GM19240 (cell line): ENCODE measurements at regions not wholly inside any gene's neighbourhood (a gene's known extent, or its start where the extent isn't known, plus 50 kb on each side); places are given as distances from the start of the nearest gene placed in this dataset.

Source experiments
- DNase-seq: peaks from one replicate; pipeline ENCODE4 v3.0.0; 2011; ENCODE audit warnings: low spot score; ENCODE audit not compliant: insufficient read length

DNA sequence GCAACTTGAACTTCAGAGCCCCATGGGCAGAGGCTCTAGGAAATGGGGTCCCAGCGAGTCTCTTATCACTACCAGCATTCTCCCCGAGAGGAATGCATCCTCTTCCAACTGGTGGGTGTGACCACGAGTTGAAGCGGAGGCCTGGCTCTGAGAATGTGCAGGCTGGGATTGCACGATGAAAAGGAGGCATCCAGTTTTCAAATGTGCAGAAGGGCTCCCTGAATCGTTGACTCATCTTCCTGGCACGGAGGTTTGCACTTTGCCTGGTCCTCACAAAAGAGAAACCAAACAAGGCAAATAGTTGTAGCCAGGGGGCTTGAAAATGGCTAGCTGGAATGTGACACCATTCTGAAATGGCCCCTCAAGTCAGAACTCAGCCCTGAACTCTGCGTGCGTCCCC is 216.7 kb downstream of the GLI2 start:
- no peak for DNase-seq

DNA sequence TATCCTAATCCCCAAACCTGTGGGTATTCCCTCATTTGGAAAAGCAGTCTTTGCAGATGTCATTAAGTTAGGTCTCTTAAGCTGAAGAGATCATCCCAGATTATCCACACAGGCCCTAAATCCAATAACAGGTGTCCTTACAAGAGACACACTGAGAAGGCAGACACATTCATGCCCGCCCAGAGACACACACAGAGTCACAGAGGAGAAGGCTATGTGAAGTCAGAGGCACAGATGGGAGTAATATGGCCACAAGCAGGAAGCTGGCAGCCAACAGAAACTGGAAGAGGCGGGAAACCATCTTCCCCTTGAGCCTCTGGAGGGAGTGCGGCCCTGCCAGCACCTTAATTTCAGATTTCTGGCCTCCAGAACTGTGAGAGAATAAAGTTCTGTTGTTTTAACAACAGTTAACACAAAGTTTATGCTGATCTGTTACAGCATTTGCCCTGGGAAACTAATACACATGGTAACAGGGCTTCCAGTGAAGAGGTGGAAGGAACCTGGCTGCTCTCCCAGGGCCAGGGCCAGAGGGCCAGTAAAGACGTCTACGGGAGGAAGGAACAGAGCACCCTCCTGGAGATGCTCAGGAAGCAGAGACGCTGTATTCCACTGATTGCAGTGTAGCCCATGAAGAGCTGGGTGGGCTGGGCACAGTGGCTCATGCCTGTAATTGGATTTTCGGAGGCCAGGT is 217.5 kb downstream of the GLI2 start:
- DNase-seq, result no peak

DNA sequence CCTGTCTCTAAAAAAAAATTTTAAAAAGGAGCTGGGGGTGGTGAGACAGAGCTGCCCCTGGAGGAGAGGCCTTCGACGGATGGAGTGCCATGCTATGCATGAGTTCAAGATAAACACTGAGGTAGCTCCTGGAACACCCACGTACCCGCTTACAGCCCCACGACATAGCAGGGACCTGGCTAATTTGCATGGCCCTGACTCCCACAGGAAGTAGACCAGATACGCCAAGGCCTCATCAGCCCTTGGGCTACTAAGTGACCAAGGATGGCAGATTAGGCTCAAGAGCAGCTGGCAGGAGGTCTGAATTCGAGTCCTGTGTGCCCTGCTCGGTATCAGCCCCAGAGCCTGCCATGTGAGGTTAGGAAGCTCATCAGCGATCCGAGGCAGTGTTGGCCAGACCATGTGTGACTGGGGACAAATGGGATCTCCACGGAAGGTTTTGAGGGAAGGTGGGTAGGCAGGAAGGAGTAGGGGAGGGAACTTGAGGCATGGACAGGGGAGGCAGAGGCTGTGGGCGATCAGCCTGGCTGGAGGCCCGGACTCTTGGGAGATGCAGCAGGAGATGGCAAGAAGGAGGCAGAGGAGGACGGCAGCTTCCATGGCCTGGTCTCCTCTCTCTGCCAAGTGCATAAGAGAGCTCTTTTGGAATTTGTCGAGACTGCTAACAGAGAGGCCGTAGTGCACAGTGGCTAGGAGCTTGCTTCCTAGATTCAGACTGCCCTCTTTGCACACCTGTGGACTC is 218.3 kb downstream of the GLI2 start:
- DNase-seq, result no peak

DNA sequence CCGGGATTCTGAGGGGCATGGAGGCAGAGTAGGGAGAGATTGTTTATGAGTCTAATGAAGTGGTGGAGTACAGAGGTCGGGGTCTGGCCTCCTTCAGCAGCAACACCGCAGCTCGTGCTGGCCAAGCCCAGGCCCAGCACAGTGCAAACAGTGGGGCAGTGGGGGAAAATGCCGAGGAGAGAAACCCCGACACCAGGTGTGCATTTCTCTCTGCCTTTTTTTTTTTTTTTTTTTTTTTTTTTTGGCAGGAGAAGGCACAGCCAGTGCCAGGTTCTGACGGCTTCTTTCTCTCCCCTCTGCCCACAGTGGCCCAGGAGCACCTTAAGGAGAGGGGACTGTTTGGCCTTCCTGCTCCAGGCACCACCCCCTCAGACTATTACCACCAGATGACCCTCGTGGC is 219.3 kb downstream of the GLI2 start:
- DNase-seq, result no peak

DNA sequence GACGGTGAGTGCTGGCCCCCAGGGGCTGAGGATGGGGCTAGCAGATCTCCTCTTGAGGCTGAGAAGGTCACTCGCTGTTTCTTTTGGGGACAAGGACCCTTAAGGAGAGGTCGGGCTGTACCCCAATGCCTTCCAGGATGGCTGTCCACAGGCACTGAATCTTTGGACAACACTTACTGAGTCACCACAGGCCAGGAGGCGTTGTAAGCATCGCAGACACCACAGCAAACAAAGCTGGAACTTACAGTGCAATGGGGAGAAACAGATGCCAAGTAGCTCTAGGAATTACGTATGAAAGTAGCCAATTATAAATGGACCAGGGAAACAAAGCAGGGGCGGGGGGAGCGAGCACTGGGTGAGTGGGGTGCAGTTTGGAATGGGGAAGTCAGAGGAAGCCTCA is 219.8 kb downstream of the GLI2 start:
- no peak for DNase-seq

DNA sequence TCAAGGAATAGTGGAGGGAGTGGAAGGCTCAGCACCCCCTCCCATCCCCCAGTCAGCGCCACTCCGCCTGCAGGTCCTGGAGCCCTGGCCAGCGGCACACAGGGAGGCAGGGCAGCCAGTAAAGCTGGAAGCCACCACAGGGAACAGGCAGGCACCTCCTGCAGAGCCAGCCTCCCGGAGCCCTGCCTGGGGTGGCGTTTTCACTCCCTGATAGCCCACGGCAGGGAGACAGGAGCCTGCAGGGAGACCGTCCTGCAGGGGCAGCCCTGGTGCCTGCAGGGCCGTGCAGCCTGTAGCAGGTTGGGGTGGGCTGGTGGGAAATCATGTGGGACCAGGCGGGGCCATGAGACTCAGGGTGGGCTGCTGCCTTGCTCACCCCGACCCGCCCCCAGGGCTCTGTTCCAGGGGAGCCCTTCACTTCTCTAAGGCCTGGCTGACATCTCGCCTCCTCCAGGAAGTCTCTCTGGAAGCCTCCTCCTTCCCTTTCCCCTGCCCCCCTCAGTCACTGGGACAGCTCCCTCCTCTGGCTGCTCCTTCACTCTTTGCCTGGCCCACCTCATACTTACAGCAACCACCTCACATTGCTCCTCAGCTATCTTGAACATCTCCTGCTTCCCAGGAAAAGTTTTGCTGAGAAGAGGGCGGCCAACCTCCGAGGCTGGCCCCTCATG is 221.0 kb downstream of the GLI2 start:
- DNase-seq, result no peak

DNA sequence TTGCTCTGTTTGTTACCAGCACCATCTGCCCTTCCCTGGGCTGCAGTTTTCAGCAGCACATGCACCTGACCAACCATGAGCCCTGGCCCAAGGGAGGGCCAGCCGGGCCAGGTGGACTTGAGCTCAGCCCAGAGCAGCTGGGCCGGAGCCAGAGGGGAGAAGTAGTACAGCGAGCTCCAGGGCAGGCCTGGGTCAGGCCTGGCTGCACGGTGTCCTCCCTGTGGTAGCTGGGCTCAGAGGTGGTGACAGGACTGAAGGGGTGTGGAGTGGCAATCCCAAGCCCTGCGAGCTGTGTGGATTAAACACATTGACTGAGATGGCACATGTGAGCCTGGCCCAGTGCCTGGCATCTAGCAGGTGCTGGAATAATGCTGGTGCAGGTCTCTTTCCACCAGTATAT is 222.2 kb downstream of the GLI2 start:
- no peak for DNase-seq

DNA sequence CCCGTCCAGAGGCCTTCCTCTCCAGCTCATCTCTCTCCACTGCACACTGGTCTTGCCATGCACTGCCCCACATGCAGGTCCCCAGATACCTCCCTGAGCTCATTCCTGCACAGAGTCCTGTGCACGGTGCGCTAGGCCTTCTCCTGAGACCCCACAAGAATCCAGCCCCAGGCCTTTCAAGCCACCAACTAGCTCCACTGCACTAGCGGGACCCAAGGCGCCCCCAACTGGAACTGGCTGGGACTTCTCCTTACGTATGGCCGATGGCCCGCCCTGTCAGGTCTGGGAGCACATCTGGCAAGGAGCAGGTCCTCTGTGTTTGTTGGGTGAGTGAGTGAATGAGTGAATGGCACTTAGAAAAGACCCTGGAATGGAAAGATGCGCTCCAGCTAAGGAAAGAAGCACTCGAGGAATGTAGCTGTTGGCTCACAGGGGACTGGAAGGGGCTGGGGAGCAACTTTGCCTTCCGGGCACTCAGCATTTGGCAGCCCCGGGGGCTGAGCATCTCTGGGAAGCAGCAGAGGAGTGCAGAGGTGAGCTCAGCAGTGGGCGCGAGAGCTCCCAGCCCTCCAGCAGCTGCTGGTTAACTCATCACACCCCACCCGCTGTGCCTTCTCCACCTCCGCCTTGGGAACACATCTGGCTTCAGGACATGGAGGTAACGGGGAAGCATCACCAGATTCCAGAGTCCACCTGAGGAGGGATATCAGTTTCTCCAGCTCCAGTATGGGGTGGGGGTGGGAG is 223.1 kb downstream of the GLI2 start:
- no peak for DNase-seq

DNA sequence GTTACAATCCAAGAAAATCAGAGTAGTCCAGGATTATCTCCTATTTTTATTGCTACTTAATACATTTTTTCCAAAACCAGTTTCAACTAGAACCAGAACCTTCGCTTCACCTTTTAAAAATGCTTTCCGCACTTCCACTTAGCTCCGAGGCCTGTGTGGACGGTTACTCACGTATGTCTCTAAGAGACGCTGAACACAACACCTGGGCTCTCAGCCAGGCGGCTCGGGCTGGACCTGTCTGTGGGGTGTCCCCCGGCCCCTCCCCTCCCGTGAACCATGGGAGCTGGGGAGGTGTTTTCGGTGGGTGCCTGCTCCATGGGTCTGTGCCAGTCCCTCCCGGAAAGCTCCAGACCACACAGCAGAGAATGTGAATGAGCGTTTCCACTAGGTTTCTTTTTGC is 223.8 kb downstream of the GLI2 start:
- DNase-seq, result no peak

DNA sequence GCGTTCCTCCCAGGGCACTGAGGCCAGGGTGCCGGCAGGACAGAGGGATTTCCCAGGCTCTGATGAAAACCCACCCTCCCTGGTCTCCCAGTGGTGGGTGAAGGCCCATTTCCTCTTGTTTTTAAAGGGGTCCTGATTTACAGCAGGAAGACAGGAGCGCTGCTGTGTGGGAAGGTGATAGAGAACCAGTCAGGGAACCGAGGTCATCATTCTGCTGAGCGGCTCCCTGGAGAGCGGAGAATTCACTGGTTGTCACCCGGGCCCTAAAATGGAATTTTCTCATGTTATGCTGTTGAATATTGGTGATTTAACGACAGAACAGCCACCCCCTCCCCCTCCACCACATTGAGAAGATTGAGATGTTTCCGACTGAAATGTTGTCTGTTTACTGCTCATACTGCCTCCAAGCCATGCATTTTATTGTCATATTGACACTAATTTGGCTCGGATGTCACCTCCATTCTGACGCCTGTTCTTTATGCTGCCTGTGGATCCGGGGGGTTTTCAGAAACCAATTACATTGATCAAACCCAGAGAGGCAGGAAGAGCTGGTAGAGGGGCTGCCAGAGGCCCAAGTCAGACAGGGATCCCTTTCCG is 225.2 kb downstream of the GLI2 start:
- no peak for DNase-seq

DNA sequence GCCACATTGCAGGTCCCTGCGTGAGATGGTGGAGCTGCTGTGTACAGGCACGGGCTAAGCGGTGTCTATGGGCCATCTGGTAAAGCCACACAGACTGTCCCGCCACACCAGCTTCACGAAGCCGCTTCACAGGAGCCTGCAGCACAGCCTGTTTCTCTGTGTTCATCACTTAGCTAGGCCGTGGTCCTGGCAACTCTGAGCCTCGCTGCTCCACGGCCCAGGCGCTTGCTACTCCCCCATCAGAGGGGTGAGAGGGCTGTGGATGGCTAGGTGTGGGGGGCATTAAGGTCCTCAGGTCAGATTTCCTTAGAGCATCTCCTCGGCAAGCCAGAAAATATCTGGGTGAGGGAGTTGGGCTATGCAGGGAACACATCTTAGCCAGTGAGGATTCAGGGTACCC is 225.7 kb downstream of the GLI2 start:
- DNase-seq, result no peak

DNA sequence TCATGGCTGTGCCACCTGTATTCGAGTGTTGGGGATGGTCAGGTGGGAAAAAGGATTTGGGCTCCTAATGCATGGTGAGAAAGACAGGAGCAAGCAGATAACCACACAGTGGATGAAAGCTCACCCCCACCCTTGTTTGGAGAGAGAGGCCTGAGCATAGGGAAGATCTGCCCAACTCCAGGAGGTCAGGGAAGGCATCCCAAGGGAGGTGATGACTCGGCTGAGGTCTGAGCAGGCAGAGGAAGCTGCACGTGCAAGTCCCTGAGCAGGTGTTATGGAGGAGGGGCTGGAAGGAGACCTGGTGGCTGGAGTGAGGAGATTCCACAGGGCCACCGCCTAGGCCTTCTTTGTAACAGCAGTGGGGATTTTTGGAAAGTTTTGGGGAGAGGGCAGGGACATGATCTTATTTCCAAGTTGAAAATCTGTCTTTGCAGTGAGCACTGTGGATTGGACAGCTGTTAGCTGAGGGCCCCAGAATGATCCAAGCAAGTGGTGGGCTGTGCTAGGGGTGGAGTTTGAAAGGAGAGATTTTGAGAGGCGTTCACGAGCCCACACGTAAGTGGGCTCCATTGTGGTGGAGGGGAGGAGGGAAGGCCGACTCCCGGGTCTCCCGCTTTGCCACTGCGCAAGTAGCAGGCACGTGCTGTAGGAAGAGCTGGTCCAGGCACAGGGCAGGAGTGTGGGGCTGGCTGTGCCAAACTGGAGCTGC is 228.5 kb downstream of the GLI2 start:
- no peak for DNase-seq

DNA sequence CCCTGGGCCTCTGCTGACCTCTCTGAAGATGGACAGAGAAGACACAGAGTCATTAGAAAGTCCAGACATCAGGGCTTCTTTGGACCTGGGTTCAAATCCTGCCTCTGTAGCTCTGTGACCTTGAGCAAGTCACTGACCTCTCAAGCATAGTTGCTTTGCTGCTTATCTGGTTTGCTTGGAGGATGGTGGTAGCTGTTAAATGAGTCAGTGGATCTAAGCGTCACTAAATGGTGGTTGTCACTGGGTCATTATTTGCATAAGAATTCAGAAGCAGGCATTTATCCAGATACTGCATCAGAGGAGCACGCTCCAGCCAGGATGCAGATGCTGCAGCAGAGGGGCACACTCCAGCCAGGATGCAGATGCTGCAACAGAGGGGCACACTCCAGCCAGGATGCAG is 229.2 kb downstream of the GLI2 start:
- no peak for DNase-seq

DNA sequence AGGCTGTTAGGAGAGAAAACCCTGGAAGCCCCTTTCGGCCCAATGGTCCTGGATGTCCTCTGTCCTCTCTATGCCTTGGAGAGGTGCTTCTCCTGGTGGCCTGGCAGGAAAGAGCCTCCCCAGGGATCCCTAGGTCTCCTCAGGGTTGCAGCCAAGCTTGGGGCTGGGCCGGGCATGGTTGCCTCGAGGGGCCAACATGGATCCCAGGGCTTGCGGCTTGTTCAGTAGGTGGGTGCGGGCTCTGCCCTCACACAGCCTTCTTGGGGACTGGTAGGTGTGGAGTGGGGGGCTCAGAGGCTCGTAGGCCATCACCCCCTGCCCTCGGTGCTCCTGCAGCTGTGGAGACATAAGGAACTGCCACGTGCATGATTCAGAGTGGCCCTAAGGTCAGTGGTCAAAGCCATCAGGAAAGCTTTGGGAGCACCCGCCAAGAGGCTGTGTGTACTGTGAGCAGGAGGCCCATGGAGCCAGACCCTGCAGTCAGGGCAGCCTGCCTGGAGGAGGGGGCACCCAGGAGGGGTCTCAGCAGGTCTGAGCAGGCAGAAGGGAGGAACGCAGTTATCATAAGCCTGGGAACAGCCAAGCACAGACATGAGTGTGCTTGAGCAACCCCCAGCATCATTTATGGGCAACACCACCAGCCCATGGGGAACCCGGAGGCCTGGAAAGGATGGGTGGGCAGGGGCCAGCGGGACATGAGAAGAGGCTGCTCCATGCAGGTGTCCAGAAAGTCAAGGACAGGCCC is 231.0 kb downstream of the GLI2 start:
- DNase-seq, result no peak

DNA sequence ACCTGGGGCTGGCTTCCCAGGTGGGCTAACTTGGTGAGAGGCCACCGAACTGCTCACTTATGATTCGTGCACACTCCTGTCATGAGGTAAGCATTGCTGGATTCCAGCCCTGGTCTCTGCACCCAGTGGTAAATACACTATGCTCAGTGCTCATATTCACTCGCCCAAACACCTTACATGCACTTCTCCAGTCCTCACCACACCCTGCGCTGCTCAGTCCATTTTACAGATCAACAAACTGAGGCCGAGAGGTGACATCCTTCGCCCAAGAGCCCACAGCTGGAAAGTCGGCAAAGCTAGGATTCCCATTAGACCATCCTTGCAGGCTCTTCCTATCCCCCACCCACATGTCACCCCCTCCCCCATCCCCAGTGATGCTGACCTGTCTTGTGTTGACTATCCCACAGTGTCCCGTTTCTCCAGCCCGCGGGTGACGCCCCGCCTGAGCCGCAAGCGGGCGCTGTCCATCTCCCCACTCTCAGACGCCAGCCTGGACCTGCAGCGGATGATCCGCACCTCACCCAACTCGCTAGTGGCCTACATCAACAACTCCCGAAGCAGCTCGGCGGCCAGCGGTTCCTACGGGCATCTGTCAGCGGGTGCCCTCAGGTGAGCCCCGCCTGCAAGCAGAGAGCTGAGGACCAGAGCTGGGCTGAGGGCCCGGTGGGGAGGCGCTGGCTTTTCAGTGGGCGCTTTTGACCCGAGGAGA is 232.8 kb downstream of the GLI2 start:
- DNase-seq, result no peak

DNA sequence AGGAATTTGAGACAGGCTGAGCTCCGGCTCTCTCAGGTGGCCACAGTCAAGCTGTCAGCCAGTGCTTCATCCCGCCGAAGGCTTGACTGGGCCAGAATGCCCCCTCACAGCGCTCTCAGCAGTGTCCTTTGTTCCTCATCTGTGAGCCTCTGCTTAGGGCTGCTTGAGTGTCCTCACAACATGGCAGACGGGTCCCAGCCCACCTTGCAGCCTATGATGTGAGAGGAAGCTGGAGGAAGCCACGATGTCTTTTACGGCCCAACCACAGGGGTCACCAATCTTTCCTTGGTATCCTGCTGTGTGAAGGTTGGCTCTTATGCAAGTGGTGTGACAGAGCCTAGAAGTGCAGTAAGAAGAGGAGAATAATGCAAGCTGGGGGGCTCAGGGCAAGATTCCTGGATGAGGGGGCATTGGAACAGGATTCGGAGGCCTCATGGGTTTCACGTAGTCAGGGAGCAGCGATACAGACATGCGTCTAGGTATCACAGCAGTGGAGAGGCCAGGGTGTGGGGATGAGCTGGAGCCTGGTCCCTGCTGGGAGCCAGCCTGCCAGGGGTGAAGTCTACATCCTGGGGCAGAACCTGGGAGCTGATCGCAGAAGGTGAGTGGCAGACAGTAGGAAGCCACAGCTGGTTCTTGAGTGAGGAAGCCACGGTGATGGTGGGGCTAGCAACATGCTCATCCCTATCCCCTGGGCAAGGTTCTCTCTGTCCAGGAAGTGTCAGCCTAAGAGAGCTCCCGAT is 234.1 kb downstream of the GLI2 start:
- no peak for DNase-seq

DNA sequence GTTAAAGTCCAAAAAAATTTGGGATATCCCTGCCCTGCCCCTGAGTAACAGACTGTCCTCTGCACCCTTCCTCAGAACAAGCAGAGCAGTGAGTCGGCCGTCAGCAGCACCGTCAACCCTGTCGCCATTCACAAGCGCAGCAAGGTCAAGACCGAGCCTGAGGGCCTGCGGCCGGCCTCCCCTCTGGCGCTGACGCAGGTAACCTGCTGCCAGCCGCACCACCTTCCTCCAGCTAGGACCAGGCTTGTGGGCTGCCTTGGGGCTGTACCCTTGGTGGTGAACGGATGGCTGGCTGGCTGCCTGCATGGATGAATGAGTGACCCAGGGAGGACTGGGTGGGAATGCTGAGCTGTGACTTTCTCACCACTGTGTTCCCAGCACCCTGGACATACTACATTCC is 236.2 kb downstream of the GLI2 start:
- DNase-seq, result no peak

DNA sequence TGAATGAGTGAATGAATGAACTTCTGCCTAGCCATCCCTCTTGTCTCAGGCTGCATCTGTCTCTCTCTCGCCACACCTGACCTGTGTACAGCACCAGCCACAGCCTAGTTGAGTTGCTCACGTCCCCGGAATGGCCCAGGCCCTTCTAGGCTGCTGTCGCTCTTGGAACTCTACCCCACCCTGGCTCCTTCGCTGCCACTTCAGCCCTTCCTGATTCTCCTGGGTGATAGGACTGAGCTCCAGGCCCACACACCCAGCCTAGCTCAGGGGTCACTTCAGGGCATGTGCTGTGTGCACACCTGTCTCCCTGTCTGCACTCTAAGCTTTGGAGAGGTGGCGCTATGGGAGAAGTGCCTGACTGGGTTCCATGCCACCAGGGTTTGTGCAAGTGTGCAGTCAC is 236.6 kb downstream of the GLI2 start:
- DNase-seq, result no peak

DNA sequence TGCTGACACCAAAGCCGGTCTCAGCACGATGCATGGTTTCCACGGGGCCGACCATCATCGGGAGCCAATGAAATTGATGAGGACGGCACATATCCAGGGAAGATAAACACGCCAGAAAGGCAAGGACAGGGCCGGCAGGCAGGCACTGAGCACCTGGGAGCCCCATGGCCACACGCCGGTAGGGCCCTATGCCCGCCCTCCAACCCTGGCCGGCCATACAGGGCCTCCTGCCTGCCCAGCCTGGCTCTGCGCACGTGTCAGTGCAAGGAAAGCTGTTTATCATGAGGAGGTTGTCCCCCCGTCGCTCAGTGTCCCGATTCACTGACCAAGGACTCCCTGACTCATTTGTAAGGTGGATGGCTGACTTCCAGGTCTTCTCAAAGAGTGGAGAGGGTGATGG is 237.5 kb downstream of the GLI2 start:
- no peak for DNase-seq
